ENCODE measurements at regions not wholly inside any gene's neighbourhood (a gene's known extent, or its start where the extent isn't known, plus 50 kb on each side); places are given as distances from the start of the nearest gene placed in this dataset.

DNA sequence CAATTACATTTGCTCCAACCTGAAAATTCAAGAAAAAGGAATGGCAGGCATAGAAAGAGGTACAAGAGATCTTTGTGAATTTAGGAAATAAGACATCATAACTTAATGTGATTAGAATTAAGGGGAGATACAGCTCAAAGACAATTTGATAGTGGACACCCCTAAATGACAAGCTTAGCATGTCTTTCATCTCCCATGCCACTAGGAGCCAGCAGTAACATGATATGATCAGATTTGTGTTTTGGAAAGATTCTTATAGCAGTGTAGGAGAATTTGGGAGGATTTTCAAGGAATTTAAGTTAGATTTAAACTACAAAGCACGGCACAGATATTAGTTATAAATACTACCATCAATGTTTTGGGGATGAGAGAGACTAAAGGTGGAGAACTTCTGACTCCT, 340.8 kb downstream of the RDH14 start:
- Histone ChIP-seq H3K4me2 (ENCODE audit: low read depth, low read length) (no peak overlapping the region), H4K8ac (ENCODE audit: low read depth in 2 of 2, low read length in 2 of 2) (no peak overlapping the region), H2AFZ (replicated peaks; ENCODE audit: low read length, poor library complexity) (no peak overlapping the region), H3K4me3 (ENCODE audit: insufficient read depth, low read depth, low read length) (no peak overlapping the region), H3K18ac (ENCODE audit: low read depth, low read length) (no peak overlapping the region), H3K79me1 (ENCODE audit: low read depth in 1 of 2, low read length in 2 of 2) (no peaks in the 10 kb centered on the region), H3K36me3 (ENCODE audit: control insufficient read depth, insufficient read depth, low read length) (no peaks in the 10 kb centered on the region), H4K91ac (ENCODE audit: insufficient read depth, low read depth, low read length) (no peak overlapping the region), H2BK15ac (ENCODE audit: low read depth, low read length) (no peak overlapping the region), H2AK9ac (replicated peaks; ENCODE audit: low read depth, low read length, poor library complexity) (no peak overlapping the region), H3K4ac (ENCODE audit: low read depth, low read length) (no peak overlapping the region), H4K20me1 (ENCODE audit: insufficient read depth, low read length) (no peaks in the 10 kb centered on the region), H3K9ac (ENCODE audit: low read depth, low read length) (no peak overlapping the region), H2BK120ac (ENCODE audit: low read depth, low read length) (no peak overlapping the region), H2BK20ac (ENCODE audit: low read depth, low read length) (no peak overlapping the region), H3K9me3 (ENCODE audit: control insufficient read depth, insufficient read depth, low read length) (no peaks in the 10 kb centered on the region), H2BK5ac (ENCODE audit: low read depth, low read length, poor library complexity, severe bottlenecking) (no peak overlapping the region), H3K23ac (ENCODE audit: low read depth, low read length) (no peak overlapping the region), H3K9me1 (ENCODE audit: insufficient read depth, low read length) (no peaks in the 10 kb centered on the region), H3K14ac (replicated peaks; ENCODE audit: low read depth, low read length) (no peak overlapping the region), H3K27me3 (ENCODE audit: control insufficient read depth, insufficient read depth, low read length) (peaks cover 1% of the 10 kb centered on the region; the same call in 1 of the 2 replicates), H3K56ac (ENCODE audit: extremely low read depth, insufficient read depth, low read length) (no peak overlapping the region), H4K5ac (ENCODE audit: low read depth, low read length) (no peak overlapping the region), H2AK5ac (ENCODE audit: low read depth, low read length) (no peak overlapping the region), H3K4me1 (ENCODE audit: control insufficient read depth, insufficient read depth, low read length) (no peaks in the 10 kb centered on the region), H3K27ac (ENCODE audit: insufficient read depth, low read length) (no peak overlapping the region)
- dilution Hi-C loops (cut with HindIII; ENCODE audit: low sequenced_read_pairs, unreplicated experiment) (no loop called here), in situ Hi-C loops (cut with MboI; ENCODE audit: low sequenced_read_pairs) (loop anchor here (10.0 kb wide), 1 partner anchor 155 kb away; no protein-coding TSS in a partner anchor), intact Hi-C loops (cut with micrococcal nuclease) (loop anchor here (1.0 kb wide), 1 partner anchor 159 kb away; no protein-coding TSS in a partner anchor)
- WGBS, 2 experiments (ENCODE audit: extremely low coverage in 2 of 2, insufficient read length in 1 of 2) = no CpG with 5 or more reads among the region's 1 CpG
- no peak for TF ChIP-seq CHD1 (IDR thresholded peaks at IDR 0.05; ENCODE audit: low read depth, low read length)
- TF ChIP-seq MAFK (IDR thresholded peaks at IDR 0.05; ENCODE audit: low read depth, low read length) = no peak
- no peak for TF ChIP-seq POLR2A (IDR thresholded peaks at IDR 0.05; ENCODE audit: low read depth, low read length)
- no peak for TF ChIP-seq MXI1 (IDR thresholded peaks at IDR 0.05; ENCODE audit: borderline replicate concordance, low read depth, low read length)
- TF ChIP-seq, protein P1, sequence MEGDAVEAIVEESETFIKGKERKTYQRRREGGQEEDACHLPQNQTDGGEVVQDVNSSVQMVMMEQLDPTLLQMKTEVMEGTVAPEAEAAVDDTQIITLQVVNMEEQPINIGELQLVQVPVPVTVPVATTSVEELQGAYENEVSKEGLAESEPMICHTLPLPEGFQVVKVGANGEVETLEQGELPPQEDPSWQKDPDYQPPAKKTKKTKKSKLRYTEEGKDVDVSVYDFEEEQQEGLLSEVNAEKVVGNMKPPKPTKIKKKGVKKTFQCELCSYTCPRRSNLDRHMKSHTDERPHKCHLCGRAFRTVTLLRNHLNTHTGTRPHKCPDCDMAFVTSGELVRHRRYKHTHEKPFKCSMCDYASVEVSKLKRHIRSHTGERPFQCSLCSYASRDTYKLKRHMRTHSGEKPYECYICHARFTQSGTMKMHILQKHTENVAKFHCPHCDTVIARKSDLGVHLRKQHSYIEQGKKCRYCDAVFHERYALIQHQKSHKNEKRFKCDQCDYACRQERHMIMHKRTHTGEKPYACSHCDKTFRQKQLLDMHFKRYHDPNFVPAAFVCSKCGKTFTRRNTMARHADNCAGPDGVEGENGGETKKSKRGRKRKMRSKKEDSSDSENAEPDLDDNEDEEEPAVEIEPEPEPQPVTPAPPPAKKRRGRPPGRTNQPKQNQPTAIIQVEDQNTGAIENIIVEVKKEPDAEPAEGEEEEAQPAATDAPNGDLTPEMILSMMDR (conservative IDR thresholded peaks at IDR 0.05; ENCODE audit: low read depth, low read length) = peak; percentile 43; the same call in 1 of the 2 replicates
- no peak for TF ChIP-seq NFE2L2 (IDR thresholded peaks at IDR 0.05; ENCODE audit: low read depth, low read length)
- TF ChIP-seq RAD21 (IDR thresholded peaks at IDR 0.05; ENCODE audit: low read length) = peak; percentile 45
- TF ChIP-seq, protein P2, sequence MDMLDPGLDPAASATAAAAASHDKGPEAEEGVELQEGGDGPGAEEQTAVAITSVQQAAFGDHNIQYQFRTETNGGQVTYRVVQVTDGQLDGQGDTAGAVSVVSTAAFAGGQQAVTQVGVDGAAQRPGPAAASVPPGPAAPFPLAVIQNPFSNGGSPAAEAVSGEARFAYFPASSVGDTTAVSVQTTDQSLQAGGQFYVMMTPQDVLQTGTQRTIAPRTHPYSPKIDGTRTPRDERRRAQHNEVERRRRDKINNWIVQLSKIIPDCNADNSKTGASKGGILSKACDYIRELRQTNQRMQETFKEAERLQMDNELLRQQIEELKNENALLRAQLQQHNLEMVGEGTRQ (IDR thresholded peaks at IDR 0.05; ENCODE audit: low read depth, low read length) = no peak
- TF ChIP-seq RCOR1 (IDR thresholded peaks at IDR 0.05; ENCODE audit: insufficient replicate concordance, low read length) = no peak
- TF ChIP-seq RFX5 (IDR thresholded peaks at IDR 0.05; ENCODE audit: low read depth, low read length) = no peak
- no peak for TF ChIP-seq BHLHE40 (IDR thresholded peaks at IDR 0.05; ENCODE audit: low read depth, low read length)
- 0 out of 2 replicates have a peak, but pooled peaks have one; percentile 19 for TF ChIP-seq SMC3 (IDR thresholded peaks at IDR 0.05; ENCODE audit: low read depth, low read length)
- TF ChIP-seq FOS (IDR thresholded peaks at IDR 0.05; ENCODE audit: low read depth, low read length) = no peak
- TF ChIP-seq MAZ (IDR thresholded peaks at IDR 0.05; ENCODE audit: borderline replicate concordance, low read depth, low read length) = no peak
- ATAC-seq (ENCODE audit: low read depth) (peak; percentile 49), DNase-seq (peak; percentile 18)
- POLR2A ChIA-PET (ENCODE audit: unreplicated experiment) = no interaction called here
- BruUV-seq (replicated peaks) = no TSS peak
- CTCF ChIA-PET = interaction anchor here (0.7 to 1.0 kb wide), 2 partner anchors 157 to 161 kb away, joined by 3 read pairs; no protein-coding TSS in a partner anchor

Measured in IMR-90 (cell line).